GM12864 (cell line): ENCODE measurements at regions not wholly inside any gene's neighbourhood (a gene's known extent, or its start where the extent isn't known, plus 50 kb on each side); places are given as distances from the start of the nearest gene placed in this dataset.

Experiments used
- DNase-seq: peaks from one replicate; pipeline ENCODE4 v3.0.0-alpha.2; 2011; ENCODE audit warnings: low read depth
- H3K4me3 ChIP-seq: 2 replicates; pipeline ENCODE4 v1.5.1; 2011; ENCODE audit warnings: mild to moderate bottlenecking, low read depth, low read length, control low read depth
- CTCF ChIP-seq: IDR thresholded peaks from 2 replicates; pipeline ENCODE4 v1.5.1; 2011; ENCODE audit warnings: low read depth, mild to moderate bottlenecking, moderate library complexity, low read length, control low read depth, inconsistent platforms; ENCODE audit errors: missing control alignments

DNA sequence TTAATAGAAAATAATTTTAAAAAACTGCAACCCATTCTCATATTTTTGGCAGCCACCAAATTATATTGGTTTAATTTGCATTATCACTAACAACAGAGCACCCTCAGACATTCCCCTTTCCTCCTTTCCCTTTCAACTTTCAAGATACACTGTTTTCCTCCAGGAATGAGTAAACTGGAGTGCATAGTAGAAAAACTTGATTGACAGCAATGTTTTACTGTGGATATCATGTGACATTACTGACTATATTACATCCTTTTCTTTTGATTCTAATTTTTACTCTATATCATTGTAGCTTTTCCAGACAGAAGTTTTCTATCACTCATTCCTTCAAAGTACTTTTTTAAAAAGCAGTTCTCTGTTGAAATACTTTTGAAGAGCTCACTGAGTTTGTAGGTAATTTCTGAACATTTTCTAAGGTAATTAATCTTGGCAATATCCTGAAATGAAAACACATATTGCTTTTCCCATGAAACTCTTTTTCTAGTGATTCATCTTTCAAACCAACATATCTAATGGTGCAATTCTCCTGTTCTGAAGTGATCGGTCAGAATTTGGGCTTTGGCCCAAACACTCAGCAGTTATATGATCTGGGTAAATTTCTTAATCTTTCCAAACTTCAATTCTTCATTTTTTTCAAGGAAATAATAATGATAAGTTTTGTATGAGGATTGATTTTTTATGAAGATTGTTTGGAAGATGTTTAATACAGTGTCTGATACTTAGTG, 920.4 kb upstream of the EPHA5 start:
- no peak for TF ChIP-seq CTCF
- DNase-seq, result no peak
- H3K4me3 ChIP-seq, result no peak overlapping the region

GRCh38 chr4:66589183-66589582, 918.9 kb upstream of the EPHA5 start:
- DNase-seq, result no peak
- TF ChIP-seq CTCF, result no peak
- H3K4me3 ChIP-seq, result no peak overlapping the region

GRCh38 chr4:66585767-66586166, 915.5 kb upstream of the EPHA5 start:
- TF ChIP-seq CTCF, result no peak
- DNase-seq, result no peak
- no peak overlapping the region for H3K4me3 ChIP-seq

DNA sequence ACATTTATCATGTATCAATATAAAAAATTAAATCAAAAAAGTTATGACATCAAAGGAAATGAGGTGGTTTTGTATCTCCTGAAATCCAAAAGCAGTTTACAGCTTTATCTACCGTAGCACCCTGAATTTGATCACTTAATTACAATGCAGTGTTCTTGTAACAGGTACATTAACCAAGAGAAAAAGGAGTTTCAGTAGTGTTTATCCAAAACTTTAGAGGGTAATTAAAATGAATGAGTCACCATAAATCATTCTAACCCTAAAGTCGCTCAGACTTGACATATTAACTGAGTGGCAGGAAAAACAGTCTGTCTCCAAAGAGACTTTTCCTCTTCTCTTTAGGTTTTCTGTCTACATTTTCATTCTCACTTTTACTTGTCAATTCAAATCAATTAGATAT, 907.6 kb upstream of the EPHA5 start:
- no peak for DNase-seq
- no peak overlapping the region for H3K4me3 ChIP-seq

GRCh38 chr4:66575008-66575696, 904.9 kb upstream of the EPHA5 start:
- H3K4me3 ChIP-seq, result no peak overlapping the region
- no peak for TF ChIP-seq CTCF
- DNase-seq, result no peak

More for the DNA sequence above, 907.6 kb upstream of the EPHA5 start:
- TF ChIP-seq CTCF, result no peak

DNA sequence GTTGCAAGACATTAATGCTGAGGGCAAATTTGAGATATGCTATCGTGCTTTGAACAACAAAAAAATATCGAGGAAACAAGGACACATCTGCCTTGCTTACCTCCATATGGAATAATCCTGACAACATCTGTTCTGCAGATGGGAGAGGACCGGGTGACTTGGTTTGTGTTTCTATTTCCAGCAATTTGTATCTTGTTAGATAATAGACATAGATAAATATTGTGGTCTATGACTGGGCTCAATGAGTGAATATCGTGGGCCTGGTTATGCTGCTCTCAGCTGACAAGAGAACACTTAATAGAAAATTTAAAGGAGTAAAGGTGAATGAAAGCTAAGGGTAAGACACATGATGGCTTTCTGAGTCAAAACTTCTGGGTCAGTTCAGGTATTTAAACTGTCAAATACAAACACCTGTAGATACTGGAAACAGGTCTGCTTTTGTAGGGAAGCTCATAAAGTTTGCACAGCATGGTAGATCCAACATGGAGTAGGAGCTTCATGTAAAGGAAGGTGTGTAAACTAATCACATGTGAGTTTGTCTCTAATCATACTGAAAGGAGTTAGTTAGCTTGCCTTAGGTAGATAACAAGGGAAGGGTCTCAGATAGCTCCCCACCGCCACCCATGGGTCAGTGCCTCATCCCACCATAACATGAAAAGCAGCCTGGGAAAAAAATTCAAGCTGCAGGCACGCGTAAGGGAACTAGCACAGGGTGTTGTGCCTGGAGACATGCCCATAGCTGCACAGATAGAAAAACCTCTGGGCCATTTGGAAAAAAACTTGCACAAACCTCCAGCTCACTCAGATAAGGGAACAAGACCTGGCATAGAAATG, 904.1 kb upstream of the EPHA5 start:
- TF ChIP-seq CTCF, result no peak
- no peak overlapping the region for H3K4me3 ChIP-seq
- no peak for DNase-seq
